ENCODE measurements at regions not wholly inside any gene's neighbourhood (a gene's known extent, or its start where the extent isn't known, plus 50 kb on each side); places are given as distances from the start of the nearest gene placed in this dataset.

- ATAC-seq: no peak
- TF ChIP-seq RARB (CRISPR knock-in tag; IDR thresholded peaks at IDR 0.05): no peak
- TF ChIP-seq ZFP3 (CRISPR knock-in tag; IDR thresholded peaks at IDR 0.05): no peak
- no peak for TF ChIP-seq CSRNP3 (CRISPR knock-in tag; IDR thresholded peaks at IDR 0.05)
- TF ChIP-seq ISL1 (CRISPR knock-in tag; IDR thresholded peaks at IDR 0.05): no peak
- TF ChIP-seq ZFP30 (CRISPR knock-in tag; IDR thresholded peaks at IDR 0.05): no peak
- no peak for TF ChIP-seq CREB5 (CRISPR knock-in tag; IDR thresholded peaks at IDR 0.05; ENCODE audit: low read depth)
- no peak for TF ChIP-seq GLIS3 (CRISPR knock-in tag; IDR thresholded peaks at IDR 0.05)
- TF ChIP-seq ZC3H10 (CRISPR knock-in tag; IDR thresholded peaks at IDR 0.05): no peak
- TF ChIP-seq POU6F1 (CRISPR knock-in tag; IDR thresholded peaks at IDR 0.05; ENCODE audit: borderline replicate concordance, low read depth): no peak
- no peak for TF ChIP-seq SNAI2 (CRISPR knock-in tag; IDR thresholded peaks at IDR 0.05)
- TF ChIP-seq TSHZ2 (CRISPR knock-in tag; IDR thresholded peaks at IDR 0.05): no peak
- TF ChIP-seq PPARA (CRISPR knock-in tag; IDR thresholded peaks at IDR 0.05; ENCODE audit: borderline replicate concordance): no peak
Observed at GRCh38 chr13:67343777-67344176, 113.6 kb upstream of the PCDH9 start.

- ATAC-seq: no peak
- TF ChIP-seq ESRRG (CRISPR knock-in tag; IDR thresholded peaks at IDR 0.05) (no peak), CSRNP3 (CRISPR knock-in tag; IDR thresholded peaks at IDR 0.05) (no peak), TCF4 (CRISPR knock-in tag; IDR thresholded peaks at IDR 0.05; ENCODE audit: borderline replicate concordance) (no peak), ZNF8 (CRISPR knock-in tag; IDR thresholded peaks at IDR 0.05) (no peak), TOX (CRISPR knock-in tag; IDR thresholded peaks at IDR 0.05; ENCODE audit: borderline replicate concordance) (no peak), ZC3H10 (CRISPR knock-in tag; IDR thresholded peaks at IDR 0.05) (no peak), POU6F1 (CRISPR knock-in tag; IDR thresholded peaks at IDR 0.05; ENCODE audit: borderline replicate concordance, low read depth) (no peak), ARNTL (CRISPR knock-in tag; IDR thresholded peaks at IDR 0.05; ENCODE audit: borderline replicate concordance, low read depth) (no peak), PATZ1 (CRISPR knock-in tag; IDR thresholded peaks at IDR 0.05; ENCODE audit: borderline replicate concordance) (no peak), TSHZ2 (CRISPR knock-in tag; IDR thresholded peaks at IDR 0.05) (no peak), ISL1 (CRISPR knock-in tag; IDR thresholded peaks at IDR 0.05) (no peak), ZFP30 (CRISPR knock-in tag; IDR thresholded peaks at IDR 0.05) (no peak), CSDC2 (CRISPR knock-in tag; IDR thresholded peaks at IDR 0.05) (no peak), SNAI2 (CRISPR knock-in tag; IDR thresholded peaks at IDR 0.05) (no peak), PPARA (CRISPR knock-in tag; IDR thresholded peaks at IDR 0.05; ENCODE audit: borderline replicate concordance) (no peak), CREB5 (CRISPR knock-in tag; IDR thresholded peaks at IDR 0.05; ENCODE audit: low read depth) (no peak), ZNF70 (CRISPR knock-in tag; IDR thresholded peaks at IDR 0.05) (no peak), BACH2 (CRISPR knock-in tag; IDR thresholded peaks at IDR 0.05; ENCODE audit: borderline replicate concordance) (no peak), ZFP3 (CRISPR knock-in tag; IDR thresholded peaks at IDR 0.05) (no peak)
Observed at GRCh38 chr13:67341406-67341805, 111.3 kb upstream of the PCDH9 start.
